Vagina (tissue), 2 donors: ENCODE measurements at regions not wholly inside any gene's neighbourhood (a gene's known extent, or its start where the extent isn't known, plus 50 kb on each side); places are given as distances from the start of the nearest gene placed in this dataset.

Experiments used
- DNase-seq, 2 donors: peaks; one replicate each; pipeline ENCODE4 v3.0.0-alpha.2; 2017; ENCODE audit errors: extremely low spot score in 2 of 2
- H3K27ac ChIP-seq: fragments of 200-600 bp; sonication (generic); one replicate; pipeline ENCODE4 v1.5.1; 2019
- H3K27me3 ChIP-seq: fragments of 200-600 bp; sonication (generic); one replicate; pipeline ENCODE4 v1.5.1; 2019
- H3K36me3 ChIP-seq, 2 donors: fragments of 200-600 bp; sonication (generic); one replicate each; pipeline ENCODE4 v1.5.1; 2017 to 2019
- H3K4me1 ChIP-seq: fragments of 200-600 bp; sonication (generic); one replicate; pipeline ENCODE4 v1.5.1; 2019
- H3K4me3 ChIP-seq, 2 donors: fragments of 200-600 bp; sonication (generic); 1 replicate in 1 of 2; 2 replicates in 1 of 2; pipeline ENCODE4 v1.5.1; 2016 to 2019
- H3K9me3 ChIP-seq: fragments of 200-600 bp; sonication (generic); one replicate; pipeline ENCODE4 v1.5.1; 2019
- CTCF ChIP-seq, 3 experiments: fragments of 450-650 bp in 2 of 3; fragments of 200-600 bp in 1 of 3; sonication (generic) in 1 of 3; IDR thresholded peaks; one replicate each; pipeline ENCODE4 v1.5.1; 2017 to 2019; ENCODE audit warnings: antibody characterized with exemption in 3 of 3, mild to moderate bottlenecking in 2 of 3, moderate library complexity in 2 of 3
- POLR2A ChIP-seq, 2 donors: fragments of 450-650 bp; IDR thresholded peaks; one replicate each; pipeline ENCODE4 v1.6.1; 2017; ENCODE audit warnings: antibody characterized with exemption in 2 of 2, mild to moderate bottlenecking in 2 of 2, moderate library complexity in 2 of 2
- POLR2AphosphoS5 ChIP-seq, 2 donors: sonication (generic); formaldehyde crosslinking; IDR thresholded peaks; one replicate each; pipeline ENCODE4 v1.9.0; 2017; ENCODE audit warnings: antibody characterized with exemption in 2 of 2, mild to moderate bottlenecking in 2 of 2, low read depth in 1 of 2; ENCODE audit not compliant: insufficient read depth in 1 of 2
- intact Hi-C: fragments of 100-400 bp; cut with DNase I; formaldehyde crosslinking; loops from one replicate; pipeline ENCODE4 v1.15.1; 2023

- H3K9me3 ChIP-seq = no peaks in the 10 kb centered on the region
- DNase-seq = no peak
- H3K36me3 ChIP-seq = no peaks in the 10 kb centered on the region
- no peak overlapping the region for H3K27ac ChIP-seq
- TF ChIP-seq POLR2AphosphoS5 (IDR thresholded peaks at IDR 0.05; ENCODE audit: insufficient read depth in 1 of 2, low read depth in 1 of 2) (no peak), POLR2A (IDR thresholded peaks at IDR 0.05) (no peak), CTCF (IDR thresholded peaks at IDR 0.05) (no peak)
- H3K27me3 ChIP-seq = no peaks in the 10 kb centered on the region
- no peak overlapping the region for H3K4me3 ChIP-seq
- H3K4me1 ChIP-seq = no peaks in the 10 kb centered on the region
- intact Hi-C loops = no loop called here
These were observed 297.5 kb downstream of the HHIPL2 start for GRCh38 chr1:222250376-222250775.

GRCh38 chr1:222247811-222248310 is 300.0 kb downstream of the HHIPL2 start:
- no peak for TF ChIP-seq CTCF (IDR thresholded peaks at IDR 0.05)
- no peak for TF ChIP-seq POLR2A (IDR thresholded peaks at IDR 0.05)
- no peak for TF ChIP-seq POLR2AphosphoS5 (IDR thresholded peaks at IDR 0.05; ENCODE audit: insufficient read depth in 1 of 2, low read depth in 1 of 2)
- Histone ChIP-seq H3K4me3 (no peak overlapping the region), H3K27me3 (no peaks in the 10 kb centered on the region), H3K9me3 (no peaks in the 10 kb centered on the region), H3K27ac (no peak overlapping the region), H3K36me3 (no peaks in the 10 kb centered on the region), H3K4me1 (no peaks in the 10 kb centered on the region)
- intact Hi-C loops = no loop called here
- no peak for DNase-seq

- intact Hi-C loops = no loop called here
- H3K27me3 ChIP-seq = no peaks in the 10 kb centered on the region
- DNase-seq = no peak
- H3K36me3 ChIP-seq = no peaks in the 10 kb centered on the region
- TF ChIP-seq CTCF (IDR thresholded peaks at IDR 0.05) = no peak
- TF ChIP-seq POLR2AphosphoS5 (IDR thresholded peaks at IDR 0.05; ENCODE audit: insufficient read depth in 1 of 2, low read depth in 1 of 2) = no peak
- TF ChIP-seq POLR2A (IDR thresholded peaks at IDR 0.05) = no peak
- H3K9me3 ChIP-seq = no peaks in the 10 kb centered on the region
- no peak overlapping the region for H3K27ac ChIP-seq
- no peak overlapping the region for H3K4me3 ChIP-seq
- no peaks in the 10 kb centered on the region for H3K4me1 ChIP-seq
These were observed 300.8 kb downstream of the HHIPL2 start for GRCh38 chr1:222247081-222247480.

GRCh38 chr1:222243902-222244301 is 304.0 kb downstream of the HHIPL2 start:
- Histone ChIP-seq H3K4me1 (no peaks in the 10 kb centered on the region), H3K4me3 (no peak overlapping the region), H3K27me3 (no peaks in the 10 kb centered on the region), H3K27ac (no peak overlapping the region), H3K36me3 (no peaks in the 10 kb centered on the region), H3K9me3 (no peaks in the 10 kb centered on the region)
- DNase-seq = no peak
- intact Hi-C loops = no loop called here
- TF ChIP-seq POLR2A (IDR thresholded peaks at IDR 0.05) (no peak), POLR2AphosphoS5 (IDR thresholded peaks at IDR 0.05; ENCODE audit: insufficient read depth in 1 of 2, low read depth in 1 of 2) (no peak), CTCF (IDR thresholded peaks at IDR 0.05) (no peak)

GRCh38 chr1:222242492-222242891 is 305.4 kb downstream of the HHIPL2 start:
- Histone ChIP-seq H3K4me1 (no peaks in the 10 kb centered on the region), H3K27ac (no peak overlapping the region), H3K36me3 (no peaks in the 10 kb centered on the region), H3K9me3 (no peaks in the 10 kb centered on the region), H3K27me3 (no peaks in the 10 kb centered on the region), H3K4me3 (no peak overlapping the region)
- TF ChIP-seq POLR2A (IDR thresholded peaks at IDR 0.05) = no peak
- no peak for TF ChIP-seq CTCF (IDR thresholded peaks at IDR 0.05)
- TF ChIP-seq POLR2AphosphoS5 (IDR thresholded peaks at IDR 0.05; ENCODE audit: insufficient read depth in 1 of 2, low read depth in 1 of 2) = no peak
- intact Hi-C loops = no loop called here
- no peak for DNase-seq
